Suppressor macrophage treated with lipopolysaccharide for 1 hour (primary cell): ENCODE measurements at regions not wholly inside any gene's neighbourhood (a gene's known extent, or its start where the extent isn't known, plus 50 kb on each side); places are given as distances from the start of the nearest gene placed in this dataset.
"Not testable (repeated sequence)": the region's sequence is repeated elsewhere in the genome, so short reads cannot be mapped to it uniquely, and the experiment has no call there.

Experiments
- DNase-seq, 3 donors: peaks; one replicate each; pipeline ENCODE4 v3.0.0-alpha.2; 2020 to 2022

GRCh38 chr9:38938637-38939036, 218.7 kb upstream of the FAM240B start:
- DNase-seq, result not testable (repeated sequence)

GRCh38 chr9:38927970-38928369, 208.0 kb upstream of the FAM240B start:
- DNase-seq, result not testable (repeated sequence)

- not testable (repeated sequence) for DNase-seq
These were observed 206.6 kb upstream of the FAM240B start for GRCh38 chr9:38926565-38926964.

- DNase-seq, result not testable (repeated sequence)
These were observed 201.3 kb upstream of the FAM240B start for GRCh38 chr9:38921253-38921652.

- not testable (repeated sequence) for DNase-seq
These were observed 190.7 kb upstream of the FAM240B start for GRCh38 chr9:38910629-38911028.

GRCh38 chr9:38904719-38905118, 184.8 kb upstream of the FAM240B start:
- DNase-seq, result not testable (repeated sequence)

GRCh38 chr9:38901534-38902177, 181.7 kb upstream of the FAM240B start:
- not testable (repeated sequence) for DNase-seq

GRCh38 chr9:38896404-38896803, 176.5 kb upstream of the FAM240B start:
- not testable (repeated sequence) for DNase-seq

- not testable (repeated sequence) for DNase-seq
These were observed 175.3 kb upstream of the FAM240B start for GRCh38 chr9:38895227-38895626.

GRCh38 chr9:38892539-38893232, 172.8 kb upstream of the FAM240B start:
- DNase-seq, result not testable (repeated sequence)

GRCh38 chr9:38886076-38886475, 166.1 kb upstream of the FAM240B start:
- not testable (repeated sequence) for DNase-seq

- peak in 1 of 3 donors; percentile 1 for DNase-seq
These were observed 155.7 kb upstream of the FAM240B start for GRCh38 chr9:38875616-38876015.

GRCh38 chr9:38871282-38871940, 151.5 kb upstream of the FAM240B start:
- not testable (repeated sequence) for DNase-seq

GRCh38 chr9:38859827-38860226, 139.9 kb upstream of the FAM240B start:
- DNase-seq, result not testable (repeated sequence)

- DNase-seq, result not testable (repeated sequence)
These were observed 129.0 kb upstream of the FAM240B start for GRCh38 chr9:38848966-38849365.

GRCh38 chr9:38840213-38840612, 120.3 kb upstream of the FAM240B start:
- not testable (repeated sequence) for DNase-seq

GRCh38 chr9:38833706-38834105, 113.8 kb upstream of the FAM240B start:
- DNase-seq, result not testable (repeated sequence)

GRCh38 chr9:38813855-38814254, 93.9 kb upstream of the FAM240B start:
- DNase-seq, result not testable (repeated sequence)

- not testable (repeated sequence) for DNase-seq
These were observed 88.1 kb upstream of the FAM240B start for GRCh38 chr9:38807919-38808459.

GRCh38 chr9:38771593-38771992, 51.7 kb upstream of the FAM240B start:
- no peak for DNase-seq
